Astrocyte (in vitro differentiated cells and primary cell): ENCODE measurements at regions not wholly inside any gene's neighbourhood (a gene's known extent, or its start where the extent isn't known, plus 50 kb on each side); places are given as distances from the start of the nearest gene placed in this dataset.

Experiments used
- DNase-seq: peaks from one replicate; pipeline ENCODE4 v3.0.0-alpha.2; 2010; ENCODE audit warnings: low read depth
- FAIRE-seq: peaks from 2 replicates; lab custom pipeline; 2011; peaks lifted over from hg19 to GRCh38; lab: Jason Lieb, UNC
- H2AFZ ChIP-seq: 2 replicates; pipeline ENCODE4 v1.6.0; 2012; ENCODE audit warnings: low read depth, low read length, inconsistent platforms
- H3K27ac ChIP-seq: 2 replicates; pipeline ENCODE4 v1.5.1; 2011; ENCODE audit warnings: low read depth, low read length, inconsistent platforms
- H3K27me3 ChIP-seq: 2 replicates; pipeline ENCODE4 v1.6.0; 2011; ENCODE audit warnings: low read length, inconsistent platforms; ENCODE audit not compliant: insufficient read depth
- H3K36me3 ChIP-seq: 2 replicates; pipeline ENCODE4 v1.5.1; 2011; ENCODE audit warnings: low read length, inconsistent platforms; ENCODE audit not compliant: insufficient read depth
- H3K4me1 ChIP-seq: 2 replicates; pipeline ENCODE4 v1.5.1; 2011; ENCODE audit warnings: low read length, inconsistent platforms; ENCODE audit not compliant: insufficient read depth
- H3K4me2 ChIP-seq: 2 replicates; pipeline ENCODE4 v1.6.0; 2012; ENCODE audit warnings: low read length, inconsistent platforms
- H3K4me3 ChIP-seq: 2 replicates; pipeline ENCODE4 v1.5.1; 2011; ENCODE audit warnings: low read depth, mild to moderate bottlenecking, low read length, inconsistent platforms; ENCODE audit not compliant: insufficient read depth
- H3K79me2 ChIP-seq: 2 replicates; pipeline ENCODE4 v1.6.0; 2012; ENCODE audit warnings: mild to moderate bottlenecking, low read length, inconsistent platforms; ENCODE audit not compliant: insufficient read depth
- H3K9ac ChIP-seq: 2 replicates; pipeline ENCODE4 v1.6.0; 2012; ENCODE audit warnings: mild to moderate bottlenecking, low read length, inconsistent platforms
- H3K9me3 ChIP-seq: 2 replicates; pipeline ENCODE4 v1.5.1; 2012; ENCODE audit warnings: low read depth, mild to moderate bottlenecking, low read length, inconsistent platforms; ENCODE audit not compliant: insufficient read depth
- H4K20me1 ChIP-seq: 2 replicates; pipeline ENCODE4 v1.6.0; 2012; ENCODE audit warnings: low read length, inconsistent platforms; ENCODE audit not compliant: insufficient read depth
- H3K27ac Mint-ChIP-seq: one replicate; pipeline ENCODE4 v1.8.0; 2021; ENCODE audit warnings: mild to moderate bottlenecking, mixed read lengths; ENCODE audit not compliant: unreplicated experiment
- H3K27me3 Mint-ChIP-seq: one replicate; pipeline ENCODE4 v1.8.0; 2021; ENCODE audit warnings: low read depth, mixed read lengths; ENCODE audit not compliant: unreplicated experiment
- H3K36me3 Mint-ChIP-seq: one replicate; pipeline ENCODE4 v1.8.0; 2021; ENCODE audit warnings: low read depth, mixed read lengths; ENCODE audit not compliant: unreplicated experiment
- H3K4me1 Mint-ChIP-seq: one replicate; pipeline ENCODE4 v1.8.0; 2021; ENCODE audit warnings: low read depth, mixed read lengths; ENCODE audit not compliant: unreplicated experiment
- H3K4me3 Mint-ChIP-seq: one replicate; pipeline ENCODE4 v1.8.0; 2021; ENCODE audit warnings: mild to moderate bottlenecking, moderate library complexity, mixed read lengths; ENCODE audit not compliant: unreplicated experiment
- H3K9me3 Mint-ChIP-seq: one replicate; pipeline ENCODE4 v1.8.0; 2021; ENCODE audit warnings: mild to moderate bottlenecking, mixed read lengths; ENCODE audit not compliant: unreplicated experiment
- EZH2 ChIP-seq: IDR thresholded peaks from 2 replicates; pipeline ENCODE4 v1.6.1; 2012; ENCODE audit warnings: mild to moderate bottlenecking, low read length, inconsistent platforms; ENCODE audit not compliant: insufficient read depth
- TF ChIP-seq, protein P1 (sequence below): IDR thresholded peaks from 2 replicates; pipeline ENCODE4 v1.5.1; 2011; ENCODE audit warnings: low read depth, mild to moderate bottlenecking, inconsistent platforms, low read length, moderate library complexity; ENCODE audit not compliant: insufficient read depth

DNA sequence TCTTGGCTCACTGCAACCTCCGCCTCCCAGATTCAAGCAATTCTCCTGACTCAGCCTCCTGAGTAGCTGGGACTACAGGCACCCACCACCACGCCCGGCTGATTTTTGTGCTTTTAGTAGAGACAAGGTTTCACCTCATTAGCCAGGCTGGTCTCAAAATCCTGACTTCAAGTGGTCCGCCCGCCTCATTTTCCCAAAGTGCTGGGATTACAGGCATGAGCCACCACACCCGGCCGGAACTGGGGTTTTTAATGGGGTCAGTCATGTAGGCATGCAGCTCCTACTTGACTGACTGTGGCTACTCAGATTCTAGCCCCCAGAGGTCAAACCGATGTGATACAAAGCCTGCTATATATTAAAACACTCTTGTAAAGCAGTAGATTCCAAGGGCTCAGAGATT is 631.7 kb downstream of the MAT2B start:
- Mint-ChIP-seq H3K4me3 (no peak overlapping the region), H3K36me3 (no peaks in the 10 kb centered on the region), H3K27ac (no peak overlapping the region), H3K4me1 (no peaks in the 10 kb centered on the region), H3K9me3 (no peaks in the 10 kb centered on the region), H3K27me3 (no peaks in the 10 kb centered on the region)
- Histone ChIP-seq H4K20me1 (no peaks in the 10 kb centered on the region), H3K9me3 (peaks cover 7% of the 10 kb centered on the region), H3K79me2 (no peaks in the 10 kb centered on the region), H2AFZ (no peak overlapping the region), H3K9ac (no peak overlapping the region), H3K36me3 (no peaks in the 10 kb centered on the region), H3K4me1 (no peaks in the 10 kb centered on the region), H3K27ac (no peak overlapping the region), H3K27me3 (no peaks in the 10 kb centered on the region), H3K4me3 (no peak overlapping the region), H3K4me2 (no peak overlapping the region)
- FAIRE-seq: no peak
- TF ChIP-seq, protein P1, sequence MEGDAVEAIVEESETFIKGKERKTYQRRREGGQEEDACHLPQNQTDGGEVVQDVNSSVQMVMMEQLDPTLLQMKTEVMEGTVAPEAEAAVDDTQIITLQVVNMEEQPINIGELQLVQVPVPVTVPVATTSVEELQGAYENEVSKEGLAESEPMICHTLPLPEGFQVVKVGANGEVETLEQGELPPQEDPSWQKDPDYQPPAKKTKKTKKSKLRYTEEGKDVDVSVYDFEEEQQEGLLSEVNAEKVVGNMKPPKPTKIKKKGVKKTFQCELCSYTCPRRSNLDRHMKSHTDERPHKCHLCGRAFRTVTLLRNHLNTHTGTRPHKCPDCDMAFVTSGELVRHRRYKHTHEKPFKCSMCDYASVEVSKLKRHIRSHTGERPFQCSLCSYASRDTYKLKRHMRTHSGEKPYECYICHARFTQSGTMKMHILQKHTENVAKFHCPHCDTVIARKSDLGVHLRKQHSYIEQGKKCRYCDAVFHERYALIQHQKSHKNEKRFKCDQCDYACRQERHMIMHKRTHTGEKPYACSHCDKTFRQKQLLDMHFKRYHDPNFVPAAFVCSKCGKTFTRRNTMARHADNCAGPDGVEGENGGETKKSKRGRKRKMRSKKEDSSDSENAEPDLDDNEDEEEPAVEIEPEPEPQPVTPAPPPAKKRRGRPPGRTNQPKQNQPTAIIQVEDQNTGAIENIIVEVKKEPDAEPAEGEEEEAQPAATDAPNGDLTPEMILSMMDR: no peak
- TF ChIP-seq EZH2: no peak
- DNase-seq: no peak

DNA sequence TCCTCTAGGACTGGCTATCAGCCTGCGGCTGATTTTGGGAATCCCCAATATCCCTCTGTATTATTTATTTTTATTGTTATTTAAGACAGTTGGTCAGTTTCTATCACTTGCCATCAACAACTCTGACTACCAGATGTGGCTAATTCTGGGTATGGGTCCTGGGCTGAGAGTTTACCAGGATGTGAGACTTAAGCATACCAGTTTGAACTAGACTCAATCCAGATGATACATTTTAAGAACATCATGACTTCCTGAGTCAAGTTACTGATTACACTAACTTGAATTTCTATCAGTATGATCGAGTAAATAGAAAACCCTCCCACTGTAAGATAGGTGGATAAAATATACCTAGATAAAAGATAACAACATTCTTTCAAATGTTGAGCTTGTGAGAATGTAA is 634.0 kb downstream of the MAT2B start:
- Mint-ChIP-seq H3K4me3 (no peak overlapping the region), H3K27ac (no peak overlapping the region), H3K36me3 (no peaks in the 10 kb centered on the region), H3K4me1 (no peaks in the 10 kb centered on the region), H3K27me3 (no peaks in the 10 kb centered on the region), H3K9me3 (no peaks in the 10 kb centered on the region)
- H3K9me3 ChIP-seq: no peaks in the 10 kb centered on the region
- H2AFZ ChIP-seq: no peak overlapping the region
- FAIRE-seq: no peak
- H3K36me3 ChIP-seq: no peaks in the 10 kb centered on the region
- no peaks in the 10 kb centered on the region for H3K79me2 ChIP-seq
- no peak overlapping the region for H3K4me2 ChIP-seq
- no peak overlapping the region for H3K27ac ChIP-seq
- no peaks in the 10 kb centered on the region for H3K27me3 ChIP-seq
- H3K4me3 ChIP-seq: no peak overlapping the region
- TF ChIP-seq, protein P1: no peak
- no peaks in the 10 kb centered on the region for H4K20me1 ChIP-seq
- no peak overlapping the region for H3K9ac ChIP-seq
- no peaks in the 10 kb centered on the region for H3K4me1 ChIP-seq
- no peak for DNase-seq

DNA sequence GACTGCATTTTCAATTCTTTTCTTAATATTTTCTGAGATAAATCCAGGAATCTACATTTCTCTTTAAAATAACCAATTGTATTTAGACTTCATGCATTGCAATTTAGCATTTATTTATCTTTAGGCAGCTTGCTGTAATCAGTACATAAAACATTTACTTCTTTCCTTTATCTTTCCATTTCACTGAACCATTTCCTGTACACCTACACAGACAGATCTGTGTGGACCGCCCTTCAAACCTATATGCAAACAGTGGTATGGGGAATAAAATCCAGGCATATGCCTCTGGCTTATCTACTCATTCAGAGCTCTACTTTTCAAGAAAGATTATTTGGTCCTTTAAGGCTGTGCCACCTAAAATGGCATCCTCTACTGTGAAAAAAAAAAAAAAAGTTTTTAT is 640.0 kb downstream of the MAT2B start:
- TF ChIP-seq EZH2: no peak
- TF ChIP-seq, protein P1: no peak
- H3K9me3 Mint-ChIP-seq: no peaks in the 10 kb centered on the region
- Histone ChIP-seq H3K27ac (no peak overlapping the region), H3K27me3 (no peaks in the 10 kb centered on the region), H2AFZ (no peak overlapping the region), H3K4me2 (no peak overlapping the region), H4K20me1 (no peaks in the 10 kb centered on the region), H3K79me2 (no peaks in the 10 kb centered on the region), H3K9me3 (no peaks in the 10 kb centered on the region), H3K4me1 (no peaks in the 10 kb centered on the region), H3K9ac (no peak overlapping the region), H3K4me3 (no peak overlapping the region), H3K36me3 (no peaks in the 10 kb centered on the region)
- H3K4me1 Mint-ChIP-seq: no peaks in the 10 kb centered on the region
- DNase-seq (no peak), FAIRE-seq (no peak)
- no peak overlapping the region for H3K27ac Mint-ChIP-seq
- no peaks in the 10 kb centered on the region for H3K36me3 Mint-ChIP-seq
- H3K4me3 Mint-ChIP-seq: no peak overlapping the region
- H3K27me3 Mint-ChIP-seq: no peaks in the 10 kb centered on the region
